ENCODE measurements at regions not wholly inside any gene's neighbourhood (a gene's known extent, or its start where the extent isn't known, plus 50 kb on each side); places are given as distances from the start of the nearest gene placed in this dataset.

DNA sequence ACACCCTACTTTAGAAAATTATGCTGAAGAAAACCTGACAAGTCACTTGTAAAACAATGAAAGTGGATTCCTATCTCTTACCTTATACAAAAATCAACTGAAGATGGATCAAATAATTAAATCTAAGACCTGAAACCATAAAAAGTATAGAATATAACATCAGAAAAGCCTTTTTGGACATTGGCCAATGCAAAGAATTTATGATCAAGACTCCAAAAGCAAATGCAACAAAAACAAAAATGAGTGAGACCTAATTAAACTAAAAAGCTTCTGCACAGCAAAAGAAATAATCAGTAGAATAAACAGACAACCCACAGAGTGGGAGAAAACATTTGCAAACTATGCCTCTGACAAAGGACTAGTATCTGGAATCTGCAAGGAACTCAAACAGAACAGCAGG is 303.0 kb upstream of the CDH9 start:
- no peak for ATAC-seq
- intact Hi-C loops (cut with DNase I) = no loop called here
- no peak for DNase-seq

DNA sequence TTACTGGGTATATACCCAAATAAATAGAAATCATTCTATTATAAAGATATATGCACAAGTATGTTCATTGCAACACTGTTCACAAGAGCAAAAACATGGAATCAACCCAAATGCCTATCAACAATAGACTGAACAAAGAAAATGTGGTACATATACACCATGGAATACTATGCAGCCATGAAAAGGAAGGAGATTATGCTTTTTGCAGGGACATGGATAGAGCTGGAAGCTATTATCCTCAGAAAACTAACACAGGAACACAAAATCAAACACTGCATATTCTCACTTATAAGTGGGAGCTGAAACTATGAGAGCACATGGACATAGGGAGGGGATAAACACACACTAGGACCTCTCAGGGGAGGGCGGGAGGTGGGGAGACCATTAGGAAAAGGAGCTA is 298.4 kb upstream of the CDH9 start:
- intact Hi-C loops (cut with DNase I) = no loop called here
- DNase-seq (no peak), ATAC-seq (no peak)

- ATAC-seq (no peak), DNase-seq (no peak)
- intact Hi-C loops (cut with DNase I) = no loop called here
Measured at GRCh38 chr5:27328480-27328879, 290.1 kb upstream of the CDH9 start.

DNA sequence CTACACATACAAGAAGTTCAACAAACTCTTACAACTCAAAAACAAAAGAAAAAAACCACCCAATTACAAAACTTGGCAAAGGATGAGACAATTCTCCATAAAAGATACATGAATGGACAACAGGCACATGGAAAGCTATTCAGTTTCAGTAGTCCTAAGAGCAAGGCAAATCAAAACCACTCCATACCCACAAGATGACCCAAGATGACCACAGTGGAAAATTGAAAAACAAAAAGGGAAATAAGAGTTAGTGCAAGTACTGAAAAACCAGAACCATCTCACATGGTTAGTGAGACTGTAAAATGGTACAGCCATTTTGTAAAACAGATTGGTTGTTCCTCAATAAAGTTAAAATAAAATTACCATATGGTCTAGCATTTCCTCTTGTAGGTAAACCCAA is 287.1 kb upstream of the CDH9 start:
- no peak for DNase-seq
- no peak for ATAC-seq
- intact Hi-C loops (cut with DNase I) = no loop called here

DNA sequence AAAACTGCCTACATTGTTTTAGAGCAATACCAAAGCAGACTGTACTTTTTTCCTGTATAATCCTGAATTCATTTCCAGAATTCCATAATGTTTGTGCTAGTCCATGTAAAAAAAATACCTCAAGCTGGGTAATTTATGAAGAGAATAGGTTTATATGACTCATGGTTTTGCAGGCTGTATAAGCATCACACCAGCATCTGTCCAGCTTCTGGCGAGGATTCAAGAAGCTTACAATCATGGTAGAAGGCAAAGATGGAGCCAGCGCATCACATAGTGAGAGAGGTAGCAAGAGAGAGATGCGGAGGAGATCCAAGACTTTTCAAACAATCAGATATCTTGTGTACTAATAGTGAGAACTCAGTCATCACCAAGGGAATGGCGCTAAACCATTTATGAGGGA is 280.3 kb upstream of the CDH9 start:
- ATAC-seq (no peak), DNase-seq (no peak)
- intact Hi-C loops (cut with DNase I) = no loop called here

DNA sequence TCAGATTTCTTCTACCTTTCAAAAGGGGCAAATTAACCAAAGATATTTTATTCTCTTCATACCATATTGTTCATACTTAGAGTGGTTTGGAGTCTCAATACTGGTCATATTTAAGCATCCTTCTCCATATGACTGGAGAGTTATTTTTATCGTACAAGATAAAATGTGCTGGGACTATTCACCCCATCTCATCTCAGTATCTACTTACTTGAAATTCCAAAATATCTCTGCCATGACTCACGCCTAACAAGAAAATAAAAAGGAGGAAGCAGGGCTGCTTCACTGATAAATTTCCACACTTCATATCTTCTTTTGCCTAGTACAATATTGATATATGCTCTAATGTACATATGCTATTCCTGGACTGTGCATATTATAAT is 277.9 kb upstream of the CDH9 start:
- no peak for DNase-seq
- ATAC-seq = peak in 1 of 2 donors; percentile 87
- intact Hi-C loops (cut with DNase I) = no loop called here

GRCh38 chr5:27315363-27316270 is 277.2 kb upstream of the CDH9 start:
- ATAC-seq = peak in 1 of 2 donors; percentile 91
- no peak for DNase-seq

GRCh38 chr5:27313549-27313948 is 275.2 kb upstream of the CDH9 start:
- no peak for DNase-seq
- intact Hi-C loops (cut with DNase I) = no loop called here

More at GRCh38 chr5:27315363-27316270, 277.2 kb upstream of the CDH9 start:
- intact Hi-C loops (cut with DNase I) = no loop called here

DNA sequence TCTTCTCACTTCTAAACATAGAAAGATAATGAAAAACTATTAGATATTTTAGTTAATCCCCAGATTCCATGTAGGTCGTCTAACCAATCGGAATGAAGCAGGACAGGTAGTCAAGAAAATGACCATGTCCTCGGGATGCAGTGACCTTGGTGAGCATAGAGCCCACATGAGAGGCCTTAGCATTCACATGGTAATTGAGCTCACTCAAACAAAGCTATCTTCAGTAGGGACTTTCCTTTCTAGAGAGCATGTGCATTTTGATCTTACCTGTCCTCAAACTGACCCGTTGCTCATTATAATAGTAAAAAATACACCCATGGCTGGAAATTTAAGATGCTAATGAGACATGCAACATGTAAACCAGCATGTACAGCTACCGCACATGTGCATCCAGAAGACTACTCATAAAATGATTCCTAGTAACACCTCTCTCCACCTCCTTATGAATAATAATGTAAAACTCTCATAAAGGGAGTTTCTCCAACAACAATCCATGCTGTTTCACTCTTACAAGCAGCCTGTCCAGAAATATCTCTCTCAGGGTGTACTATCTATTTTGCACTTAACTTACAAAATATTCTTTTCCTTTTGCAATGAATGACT is 274.0 kb upstream of the CDH9 start:
- intact Hi-C loops (cut with DNase I) = no loop called here

More at GRCh38 chr5:27313549-27313948, 275.2 kb upstream of the CDH9 start:
- no peak for ATAC-seq

GRCh38 chr5:27311544-27311943 is 273.2 kb upstream of the CDH9 start:
- intact Hi-C loops (cut with DNase I) = no loop called here
- ATAC-seq (no peak), DNase-seq (no peak)

More for the DNA sequence above, 274.0 kb upstream of the CDH9 start:
- no peak for DNase-seq
- no peak for ATAC-seq

- no peak for ATAC-seq
- no peak for DNase-seq
- intact Hi-C loops (cut with DNase I) = no loop called here
Measured at GRCh38 chr5:27308153-27308552, 269.8 kb upstream of the CDH9 start.

DNA sequence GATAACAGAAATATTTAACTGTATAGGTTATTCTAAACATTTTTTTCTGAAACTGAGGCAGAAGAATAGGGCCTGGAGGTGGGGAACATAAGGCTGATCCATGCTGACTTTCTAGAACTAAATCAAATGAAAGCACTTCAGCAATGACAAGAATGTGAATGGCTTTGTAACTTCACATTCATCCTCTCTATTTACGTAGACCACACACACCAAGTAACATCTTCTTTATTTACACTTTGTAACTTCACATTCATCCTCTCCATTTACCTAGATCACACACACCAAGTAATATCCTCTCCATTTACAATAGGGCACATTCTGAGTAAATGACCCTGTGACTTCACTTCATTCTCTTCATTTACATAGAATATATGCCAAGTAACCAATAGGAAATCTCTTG is 251.8 kb upstream of the CDH9 start:
- DNase-seq (no peak), ATAC-seq (no peak)
- intact Hi-C loops (cut with DNase I) = no loop called here

GRCh38 chr5:27276119-27276518 is 237.7 kb upstream of the CDH9 start:
- DNase-seq (no peak), ATAC-seq (no peak)
- intact Hi-C loops (cut with DNase I) = no loop called here

DNA sequence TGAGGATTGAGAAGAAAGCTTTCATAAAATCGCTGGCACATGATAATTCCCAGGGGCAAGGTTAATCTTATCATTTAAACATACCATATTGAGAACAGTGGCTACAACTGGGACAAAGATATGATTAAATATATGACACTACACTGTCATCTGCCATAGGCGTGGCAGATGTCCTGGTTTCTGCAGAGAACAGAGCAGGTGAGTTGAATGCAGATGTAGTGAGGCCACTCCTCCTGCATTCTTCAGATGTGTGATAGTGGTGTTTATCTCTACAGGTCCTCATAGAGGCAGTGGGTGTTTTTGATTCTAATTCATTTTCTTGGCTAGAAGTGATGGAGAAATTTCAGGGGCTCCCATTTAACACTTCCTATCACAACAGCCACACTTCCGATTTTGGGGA is 237.0 kb upstream of the CDH9 start:
- ATAC-seq (no peak), DNase-seq (no peak)
- intact Hi-C loops (cut with DNase I) = no loop called here

GRCh38 chr5:27269766-27270165 is 231.4 kb upstream of the CDH9 start:
- ATAC-seq = no peak
- intact Hi-C loops (cut with DNase I) = no loop called here
- no peak for DNase-seq

DNA sequence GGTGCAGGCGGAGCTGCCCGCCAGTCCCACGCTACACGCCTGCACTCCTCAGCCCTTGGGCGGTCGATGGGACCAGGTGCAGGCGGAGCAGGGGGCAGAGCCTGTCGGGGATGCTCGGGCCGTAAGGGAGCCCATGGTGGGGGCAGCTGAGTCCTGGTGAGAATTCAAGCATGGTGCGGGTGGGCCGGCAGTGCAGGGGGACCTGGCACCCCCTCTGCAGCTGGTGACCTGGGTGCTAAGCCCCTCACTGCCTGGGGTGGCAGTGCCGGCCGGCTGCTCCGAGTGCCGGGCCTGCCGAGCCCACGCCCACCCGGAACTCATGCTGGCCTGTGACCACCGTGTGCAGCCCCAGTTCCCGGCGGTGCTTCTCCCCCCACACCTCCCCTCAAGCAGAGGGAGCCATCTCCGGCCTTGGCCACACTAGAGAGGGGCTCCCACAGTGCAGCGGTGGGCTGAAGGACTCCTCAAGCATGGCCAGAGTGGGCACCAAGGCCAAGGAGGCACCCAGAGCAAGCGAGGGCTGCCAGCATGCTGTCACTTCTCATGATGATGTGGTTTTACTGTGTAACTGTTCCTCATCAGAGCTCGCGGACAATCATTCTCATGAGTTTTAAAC is 228.9 kb upstream of the CDH9 start:
- ATAC-seq (no peak), DNase-seq (no peak)
- intact Hi-C loops (cut with DNase I) = no loop called here

- ATAC-seq (no peak), DNase-seq (no peak)
- intact Hi-C loops (cut with DNase I) = no loop called here
Measured at GRCh38 chr5:27266184-27266583, 227.8 kb upstream of the CDH9 start.

GRCh38 chr5:27257696-27258095 is 219.3 kb upstream of the CDH9 start:
- intact Hi-C loops (cut with DNase I) = no loop called here
- no peak for DNase-seq
- no peak for ATAC-seq

- no peak for ATAC-seq
- DNase-seq = no peak
- intact Hi-C loops (cut with DNase I) = no loop called here
Measured at GRCh38 chr5:27252911-27253310, 214.5 kb upstream of the CDH9 start.

DNA sequence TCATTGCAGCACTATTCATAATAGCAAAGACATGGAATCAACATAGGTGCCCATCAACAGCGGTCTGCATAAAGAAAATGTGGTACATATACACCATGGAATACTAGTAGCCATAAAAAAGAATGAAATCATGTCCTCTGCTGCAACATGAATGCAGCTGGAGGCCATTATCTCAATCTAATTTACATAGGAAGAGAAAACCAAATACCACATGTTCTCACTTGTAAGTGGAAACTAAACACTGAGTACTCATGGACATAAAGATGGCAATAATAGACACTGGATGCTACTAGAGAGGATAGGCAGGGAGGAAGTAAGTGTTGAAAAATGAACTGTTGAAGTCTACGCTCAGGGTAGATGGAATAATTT is 203.9 kb upstream of the CDH9 start:
- intact Hi-C loops (cut with DNase I) = no loop called here
- ATAC-seq (no peak), DNase-seq (no peak)

Measured in left cardiac atrium (tissue), 4 donors.